OCI-LY1 (cell line): ENCODE measurements at regions not wholly inside any gene's neighbourhood (a gene's known extent, or its start where the extent isn't known, plus 50 kb on each side); places are given as distances from the start of the nearest gene placed in this dataset.

Source experiments
- H2AFZ ChIP-seq: fragments of 200-600 bp; sonication (generic), shearing (Covaris generic); 2 replicates; pipeline ENCODE4 v1.6.0; 2014; ENCODE audit warnings: antibody characterized with exemption, mild to moderate bottlenecking, low read length
- H3F3A ChIP-seq: fragments of 200-600 bp; sonication (generic), shearing (Covaris generic); 2 replicates; pipeline ENCODE4 v1.6.0; 2014; ENCODE audit warnings: mild to moderate bottlenecking, antibody characterized with exemption, low read length, moderate library complexity; ENCODE audit not compliant: insufficient read depth
- H3K27ac ChIP-seq: fragments of 200-600 bp; sonication (generic); 2 replicates; pipeline ENCODE4 v1.5.1; 2014; ENCODE audit warnings: low read length, mixed run types, mild to moderate bottlenecking, low read depth; ENCODE audit not compliant: poor library complexity, severe bottlenecking
- H3K27me3 ChIP-seq: fragments of 200-600 bp; sonication (generic); 2 replicates; pipeline ENCODE4 v1.6.0; 2014; ENCODE audit warnings: antibody characterized with exemption, mild to moderate bottlenecking, low read length, moderate library complexity; ENCODE audit not compliant: insufficient read depth
- H3K36me3 ChIP-seq: fragments of 200-600 bp; sonication (generic); 2 replicates; pipeline ENCODE4 v1.6.1; 2014; ENCODE audit warnings: mild to moderate bottlenecking, antibody characterized with exemption, low read length, moderate library complexity, mixed read lengths; ENCODE audit not compliant: insufficient read depth
- H3K4me1 ChIP-seq: fragments of 200-600 bp; sonication (generic); 2 replicates; pipeline ENCODE4 v1.5.1; 2014; ENCODE audit warnings: mild to moderate bottlenecking, low read length, moderate library complexity; ENCODE audit not compliant: insufficient read depth, severe bottlenecking
- H3K4me2 ChIP-seq: fragments of 200-600 bp; sonication (generic), shearing (Covaris generic); 2 replicates; pipeline ENCODE4 v1.6.1; 2014; ENCODE audit warnings: low read length
- H3K4me3 ChIP-seq: fragments of 200-600 bp; sonication (generic); 2 replicates; pipeline ENCODE4 v1.5.1; 2014; ENCODE audit warnings: low read length, low read depth, mild to moderate bottlenecking, mixed read lengths; ENCODE audit not compliant: poor library complexity, severe bottlenecking
- H3K79me2 ChIP-seq: fragments of 200-600 bp; shearing (Covaris generic); 2 replicates; pipeline ENCODE4 v1.6.1; 2016; ENCODE audit warnings: mixed run types, low read length, mixed read lengths; ENCODE audit not compliant: insufficient read depth
- H3K9ac ChIP-seq: fragments of 200-600 bp; sonication (generic), shearing (Covaris generic); 2 replicates; pipeline ENCODE4 v1.6.1; 2014; ENCODE audit warnings: mild to moderate bottlenecking, low read length, mixed read lengths
- H3K9me2 ChIP-seq: fragments of 200-600 bp; sonication (generic), shearing (Covaris generic); 2 replicates; pipeline ENCODE4 v1.6.1; 2014; ENCODE audit warnings: low read depth, mild to moderate bottlenecking, low read length, mixed read lengths
- H3K9me3 ChIP-seq: fragments of 200-600 bp; shearing (Covaris generic); 2 replicates; pipeline ENCODE4 v1.6.1; 2014; ENCODE audit warnings: low read length, mixed read lengths
- H4K20me1 ChIP-seq: fragments of 200-600 bp; sonication (generic), shearing (Covaris generic); 2 replicates; pipeline ENCODE4 v1.6.0; 2016; ENCODE audit warnings: mild to moderate bottlenecking, low read length; ENCODE audit not compliant: insufficient read depth
- EZH2 ChIP-seq: fragments of 200-600 bp; sonication (generic), shearing (Covaris generic); IDR thresholded peaks from 2 replicates; pipeline ENCODE4 v1.8.0; 2017; ENCODE audit warnings: borderline replicate concordance, mixed run types, mild to moderate bottlenecking, antibody characterized with exemption, low read length, moderate library complexity, mixed read lengths
- TF ChIP-seq, protein P1 (sequence below): fragments of 200-600 bp; sonication (generic), shearing (Covaris generic); IDR thresholded peaks from 2 replicates; pipeline ENCODE4 v1.5.1; 2017; ENCODE audit warnings: mild to moderate bottlenecking, antibody characterized with exemption, low read length, moderate library complexity, mixed read lengths

GRCh38 chr2:237150186-237150585 lies 64.5 kb downstream of the COPS8 start:
- H3K9me3 ChIP-seq: peaks cover 5% of the 10 kb centered on the region; the same call in 1 of the 2 replicates
- no peaks in the 10 kb centered on the region for H4K20me1 ChIP-seq
- no peaks in the 10 kb centered on the region for H3K36me3 ChIP-seq
- no peaks in the 10 kb centered on the region for H3K79me2 ChIP-seq
- TF ChIP-seq EZH2: no peak
- TF ChIP-seq, protein P1, sequence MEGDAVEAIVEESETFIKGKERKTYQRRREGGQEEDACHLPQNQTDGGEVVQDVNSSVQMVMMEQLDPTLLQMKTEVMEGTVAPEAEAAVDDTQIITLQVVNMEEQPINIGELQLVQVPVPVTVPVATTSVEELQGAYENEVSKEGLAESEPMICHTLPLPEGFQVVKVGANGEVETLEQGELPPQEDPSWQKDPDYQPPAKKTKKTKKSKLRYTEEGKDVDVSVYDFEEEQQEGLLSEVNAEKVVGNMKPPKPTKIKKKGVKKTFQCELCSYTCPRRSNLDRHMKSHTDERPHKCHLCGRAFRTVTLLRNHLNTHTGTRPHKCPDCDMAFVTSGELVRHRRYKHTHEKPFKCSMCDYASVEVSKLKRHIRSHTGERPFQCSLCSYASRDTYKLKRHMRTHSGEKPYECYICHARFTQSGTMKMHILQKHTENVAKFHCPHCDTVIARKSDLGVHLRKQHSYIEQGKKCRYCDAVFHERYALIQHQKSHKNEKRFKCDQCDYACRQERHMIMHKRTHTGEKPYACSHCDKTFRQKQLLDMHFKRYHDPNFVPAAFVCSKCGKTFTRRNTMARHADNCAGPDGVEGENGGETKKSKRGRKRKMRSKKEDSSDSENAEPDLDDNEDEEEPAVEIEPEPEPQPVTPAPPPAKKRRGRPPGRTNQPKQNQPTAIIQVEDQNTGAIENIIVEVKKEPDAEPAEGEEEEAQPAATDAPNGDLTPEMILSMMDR: no peak
- H3K27me3 ChIP-seq: no peaks in the 10 kb centered on the region; the same call in 1 of the 2 replicates
- H3K9me2 ChIP-seq: no peaks in the 10 kb centered on the region
- H3K9ac ChIP-seq: no peak overlapping the region
- no peak overlapping the region for H3K4me3 ChIP-seq
- H3K27ac ChIP-seq: no peak overlapping the region
- no peak overlapping the region for H2AFZ ChIP-seq
- H3K4me1 ChIP-seq: no peaks in the 10 kb centered on the region
- H3K4me2 ChIP-seq: no peak overlapping the region
- H3F3A ChIP-seq: no peaks in the 10 kb centered on the region

DNA sequence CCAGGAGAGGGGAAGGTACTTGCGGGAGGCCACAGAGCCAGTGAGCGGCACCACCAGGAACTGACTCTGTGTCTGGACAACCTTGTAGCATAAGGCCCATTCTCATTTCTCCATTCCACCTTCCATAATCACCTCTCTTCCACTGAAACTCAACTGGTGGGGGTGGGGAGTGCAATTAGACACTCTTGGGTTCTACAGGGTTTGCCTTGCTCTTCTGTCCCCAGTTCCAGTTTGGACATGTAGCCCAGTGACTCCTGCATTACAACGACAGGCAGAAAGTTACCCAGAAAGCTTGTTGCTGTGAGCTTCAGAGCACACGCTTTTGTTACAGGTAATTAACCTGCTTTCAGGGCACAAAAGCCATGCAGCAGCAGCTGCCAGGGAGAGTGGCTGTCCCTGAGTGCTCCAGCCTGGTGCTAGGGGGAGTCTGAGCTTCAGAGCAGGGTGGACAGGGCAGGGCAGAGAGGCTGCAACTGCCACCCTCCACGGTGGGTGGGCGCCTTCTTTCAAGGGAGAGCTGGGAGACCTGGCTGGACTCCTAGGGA lies 65.2 kb downstream of the COPS8 start:
- Histone ChIP-seq H3K79me2 (no peaks in the 10 kb centered on the region), H3K4me3 (no peak overlapping the region), H2AFZ (no peak overlapping the region), H4K20me1 (no peaks in the 10 kb centered on the region), H3K9me2 (no peaks in the 10 kb centered on the region), H3K4me1 (no peaks in the 10 kb centered on the region), H3K27me3 (no peaks in the 10 kb centered on the region; the same call in 1 of the 2 replicates), H3K9me3 (peaks cover 4% of the 10 kb centered on the region; the same call in 1 of the 2 replicates), H3K36me3 (no peaks in the 10 kb centered on the region), H3F3A (no peaks in the 10 kb centered on the region), H3K9ac (no peak overlapping the region), H3K4me2 (no peak overlapping the region), H3K27ac (no peak overlapping the region)
- no peak for TF ChIP-seq EZH2
- TF ChIP-seq, protein P1: no peak

GRCh38 chr2:237152361-237152760 lies 66.7 kb downstream of the COPS8 start:
- H3K9me2 ChIP-seq: no peaks in the 10 kb centered on the region
- H3F3A ChIP-seq: no peaks in the 10 kb centered on the region
- H3K79me2 ChIP-seq: no peaks in the 10 kb centered on the region
- TF ChIP-seq, protein P1: no peak
- no peak for TF ChIP-seq EZH2
- no peaks in the 10 kb centered on the region for H4K20me1 ChIP-seq
- no peaks in the 10 kb centered on the region for H3K4me1 ChIP-seq
- H3K9ac ChIP-seq: no peak overlapping the region
- H3K27me3 ChIP-seq: no peaks in the 10 kb centered on the region; the same call in 1 of the 2 replicates
- no peaks in the 10 kb centered on the region for H3K36me3 ChIP-seq
- H3K27ac ChIP-seq: no peak overlapping the region
- H3K4me3 ChIP-seq: no peak overlapping the region
- no peaks in the 10 kb centered on the region for H3K9me3 ChIP-seq
- H3K4me2 ChIP-seq: no peak overlapping the region
- H2AFZ ChIP-seq: no peak overlapping the region
